ENCODE measurements at regions not wholly inside any gene's neighbourhood (a gene's known extent, or its start where the extent isn't known, plus 50 kb on each side); places are given as distances from the start of the nearest gene placed in this dataset.

- no peak for DNase-seq
Measured at GRCh38 chr6:129967427-129967826, 51.0 kb upstream of the L3MBTL3 start.

- no peak for DNase-seq
Measured at GRCh38 chr6:129966125-129966524, 52.3 kb upstream of the L3MBTL3 start.

GRCh38 chr6:129965096-129965495, 53.3 kb upstream of the L3MBTL3 start:
- no peak for DNase-seq

GRCh38 chr6:129959358-129959930, 58.9 kb upstream of the L3MBTL3 start:
- DNase-seq: no peak

- no peak for DNase-seq
Measured at GRCh38 chr6:129957941-129958898, 60.2 kb upstream of the L3MBTL3 start.

- DNase-seq: no peak
Measured at GRCh38 chr6:129955584-129955983, 62.8 kb upstream of the L3MBTL3 start.

GRCh38 chr6:129954749-129955431, 63.5 kb upstream of the L3MBTL3 start:
- no peak for DNase-seq

- DNase-seq: no peak
Measured at GRCh38 chr6:129947797-129948196, 70.6 kb upstream of the L3MBTL3 start.

GRCh38 chr6:129946439-129947140, 71.8 kb upstream of the L3MBTL3 start:
- DNase-seq: no peak

GRCh38 chr6:129943637-129944271, 74.6 kb upstream of the L3MBTL3 start:
- no peak for DNase-seq

GRCh38 chr6:129940454-129941195, 77.8 kb upstream of the L3MBTL3 start:
- DNase-seq: no peak

- DNase-seq: no peak
Measured at GRCh38 chr6:129938249-129939020, 77.3 kb upstream of the TMEM244 start.

- peak; percentile 1 for DNase-seq
Measured at GRCh38 chr6:129936329-129937165, 75.4 kb upstream of the TMEM244 start.

GRCh38 chr6:129932321-129932720, 71.2 kb upstream of the TMEM244 start:
- no peak for DNase-seq

GRCh38 chr6:129929433-129929832, 68.3 kb upstream of the TMEM244 start:
- DNase-seq: no peak

- DNase-seq: no peak
Measured at GRCh38 chr6:129923530-129924250, 62.6 kb upstream of the TMEM244 start.

- DNase-seq: no peak
Measured at GRCh38 chr6:129921169-129921817, 60.2 kb upstream of the TMEM244 start.

GRCh38 chr6:129920103-129920798, 59.1 kb upstream of the TMEM244 start:
- no peak for DNase-seq
